Activated naive CD8-positive, alpha-beta T cell treated with anti-CD3 and anti-CD28 coated beads, Interleukin-2, amount 10 ng/mL, durations not matched to agents 7 days and 5 days (primary cell): ENCODE measurements at regions not wholly inside any gene's neighbourhood (a gene's known extent, or its start where the extent isn't known, plus 50 kb on each side); places are given as distances from the start of the nearest gene placed in this dataset.

ENCODE experiments used
- ATAC-seq: fragments of 150-1000 bp; cut with Tn5 transposase; one replicate; pipeline ENCODE4 v1.10.0; 2021; ENCODE audit warnings: low read depth, moderate library complexity
- POLR2A ChIA-PET: fragments of 350-600 bp; sonication (Branson Sonifier 250); formaldehyde crosslinking; loops from one replicate; lab custom pipeline; 2021; ENCODE audit warnings: antibody characterized with exemption; lab: Charles Lee
- DNase-seq: peaks from one replicate; pipeline ENCODE4 v3.0.0; 2021
- H3K27ac Mint-ChIP-seq: one replicate; pipeline ENCODE4 v1.8.0; 2022; ENCODE audit warnings: mild to moderate bottlenecking, mixed read lengths
- H3K27me3 Mint-ChIP-seq: one replicate; pipeline ENCODE4 v1.8.0; 2022; ENCODE audit warnings: mild to moderate bottlenecking, moderate library complexity, mixed read lengths
- H3K36me3 Mint-ChIP-seq: one replicate; pipeline ENCODE4 v1.8.0; 2021; ENCODE audit warnings: mild to moderate bottlenecking, mixed read lengths
- H3K4me1 Mint-ChIP-seq: one replicate; pipeline ENCODE4 v1.8.0; 2021; ENCODE audit warnings: mixed read lengths
- H3K4me3 Mint-ChIP-seq: one replicate; pipeline ENCODE4 v1.8.0; 2022; ENCODE audit warnings: mild to moderate bottlenecking, moderate library complexity, mixed read lengths
- H3K9me3 Mint-ChIP-seq: one replicate; pipeline ENCODE4 v1.8.0; 2021; ENCODE audit warnings: mixed read lengths

DNA sequence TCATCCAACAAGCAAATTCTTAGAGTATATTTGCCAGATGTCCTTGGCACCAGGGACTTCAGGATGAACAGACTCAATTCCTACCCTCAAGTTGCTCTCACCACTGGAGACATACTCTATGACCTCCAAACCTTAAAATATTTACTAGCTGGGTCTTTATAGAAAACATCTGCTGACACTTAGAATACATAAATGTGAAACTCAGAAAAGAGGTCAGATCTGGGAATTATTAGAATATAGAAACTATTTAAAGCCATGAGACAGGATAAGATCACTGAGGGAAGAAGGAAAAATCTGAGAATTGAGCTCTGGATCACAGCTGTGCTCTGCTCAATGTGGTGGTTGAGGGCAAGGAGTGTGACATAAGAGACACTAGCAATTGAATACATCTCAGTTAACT lies 695.4 kb upstream of the UBE2E2 start:
- POLR2A ChIA-PET = no interaction called here
- no peaks in the 10 kb centered on the region for H3K4me1 Mint-ChIP-seq
- ATAC-seq = no peak

DNA sequence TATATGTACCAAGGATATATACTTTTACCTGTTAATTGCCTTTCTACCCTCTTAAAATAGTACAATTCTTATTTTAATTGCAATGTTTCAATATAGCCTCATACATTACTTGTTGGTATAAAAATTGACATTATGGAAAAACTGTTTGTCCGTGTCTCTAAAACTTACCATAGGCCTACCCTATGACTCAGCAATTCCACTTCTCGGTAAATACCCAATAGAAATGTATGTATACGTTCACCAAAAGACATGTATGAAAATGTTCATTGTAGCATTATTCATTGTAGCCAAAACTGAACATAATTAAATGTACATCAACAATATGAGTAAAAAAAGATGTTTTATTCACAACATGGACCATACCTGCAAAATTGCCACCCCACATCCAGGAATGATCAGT lies 679.2 kb upstream of the UBE2E2 start:
- Mint-ChIP-seq H3K4me3 (no peak overlapping the region), H3K9me3 (peaks cover 2% of the 10 kb centered on the region), H3K36me3 (no peaks in the 10 kb centered on the region), H3K27ac (no peak overlapping the region), H3K4me1 (no peaks in the 10 kb centered on the region), H3K27me3 (no peaks in the 10 kb centered on the region)
- POLR2A ChIA-PET = no interaction called here
- ATAC-seq (no peak), DNase-seq (no peak)

More for the DNA sequence above, 695.4 kb upstream of the UBE2E2 start:
- no peak overlapping the region for H3K4me3 Mint-ChIP-seq
- no peaks in the 10 kb centered on the region for H3K36me3 Mint-ChIP-seq
- no peaks in the 10 kb centered on the region for H3K27me3 Mint-ChIP-seq
- peaks cover 2% of the 10 kb centered on the region for H3K9me3 Mint-ChIP-seq
- no peak overlapping the region for H3K27ac Mint-ChIP-seq
- DNase-seq = no peak

DNA sequence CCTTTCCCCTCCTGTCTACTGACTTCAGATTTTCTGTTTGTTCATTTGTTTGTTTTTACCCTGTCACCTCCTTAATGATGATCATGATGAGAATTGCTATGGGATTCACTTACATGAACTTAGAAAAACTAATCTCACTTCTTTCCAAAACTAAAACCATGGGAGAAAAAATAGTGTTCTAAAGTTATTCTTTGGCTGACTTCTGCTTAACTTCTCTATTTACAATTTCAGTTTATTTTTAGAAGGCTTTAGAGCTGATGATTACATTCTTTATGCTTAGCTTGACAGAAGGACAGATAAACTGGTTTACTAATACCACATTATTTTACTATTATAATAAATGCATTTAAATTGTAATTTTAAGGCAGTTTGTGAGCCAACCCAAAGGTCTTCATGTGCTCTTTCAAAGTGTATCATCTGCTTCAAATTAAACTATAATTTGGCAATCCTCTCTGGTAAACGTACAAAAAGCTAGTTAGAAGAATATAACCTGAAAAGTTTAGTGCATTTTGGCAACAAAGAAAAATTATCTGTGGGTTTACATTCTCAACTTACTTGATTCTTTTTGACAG lies 676.8 kb upstream of the UBE2E2 start:
- peaks cover 3% of the 10 kb centered on the region for H3K9me3 Mint-ChIP-seq
- DNase-seq (no peak), ATAC-seq (no peak)
- H3K27ac Mint-ChIP-seq = no peak overlapping the region
- no peaks in the 10 kb centered on the region for H3K27me3 Mint-ChIP-seq
- H3K4me1 Mint-ChIP-seq = no peaks in the 10 kb centered on the region
- POLR2A ChIA-PET = no interaction called here
- no peaks in the 10 kb centered on the region for H3K36me3 Mint-ChIP-seq
- H3K4me3 Mint-ChIP-seq = no peak overlapping the region

DNA sequence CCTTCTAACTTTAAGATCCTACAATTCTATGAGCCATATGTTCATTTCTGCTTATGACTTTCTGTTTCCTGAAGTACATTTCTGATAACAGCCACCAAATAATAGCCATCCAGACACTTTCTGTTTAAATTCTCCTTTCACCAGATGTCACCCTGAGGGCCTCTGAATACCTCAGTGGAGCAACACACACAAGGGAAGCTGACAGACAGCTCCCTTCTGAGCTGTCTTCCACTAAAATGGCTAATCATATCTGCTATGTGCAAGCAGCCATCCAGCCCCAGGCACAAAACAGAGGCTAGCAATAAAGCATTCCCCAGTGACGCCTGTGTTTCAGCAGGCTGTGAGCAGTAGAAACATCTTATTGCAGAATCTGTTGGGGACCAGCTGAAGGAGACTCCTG lies 666.6 kb upstream of the UBE2E2 start:
- POLR2A ChIA-PET = no interaction called here
- no peaks in the 10 kb centered on the region for H3K27me3 Mint-ChIP-seq
- no peak overlapping the region for H3K27ac Mint-ChIP-seq
- ATAC-seq (no peak), DNase-seq (no peak)
- no peaks in the 10 kb centered on the region for H3K9me3 Mint-ChIP-seq
- no peaks in the 10 kb centered on the region for H3K36me3 Mint-ChIP-seq
- H3K4me1 Mint-ChIP-seq = no peaks in the 10 kb centered on the region
- H3K4me3 Mint-ChIP-seq = no peak overlapping the region

DNA sequence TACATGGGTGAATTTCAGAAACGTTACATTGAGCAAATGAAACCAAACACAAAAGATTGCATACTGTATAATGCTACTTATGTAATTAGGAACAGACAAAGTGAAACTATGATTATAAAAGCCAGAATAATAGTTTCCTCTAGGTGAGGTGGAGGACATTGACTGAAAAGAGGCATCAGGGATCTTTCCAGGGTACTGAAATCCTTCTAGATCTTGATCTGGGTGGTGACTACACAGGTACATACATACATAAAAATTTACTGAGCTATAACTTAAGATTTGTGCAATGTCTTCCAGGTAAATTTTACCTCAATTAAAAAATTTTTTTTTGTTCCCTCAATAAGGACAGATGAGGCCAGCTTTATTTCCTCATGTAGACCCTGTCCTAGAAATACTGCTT lies 665.6 kb upstream of the UBE2E2 start:
- ATAC-seq = no peak
- no peaks in the 10 kb centered on the region for H3K36me3 Mint-ChIP-seq

DNA sequence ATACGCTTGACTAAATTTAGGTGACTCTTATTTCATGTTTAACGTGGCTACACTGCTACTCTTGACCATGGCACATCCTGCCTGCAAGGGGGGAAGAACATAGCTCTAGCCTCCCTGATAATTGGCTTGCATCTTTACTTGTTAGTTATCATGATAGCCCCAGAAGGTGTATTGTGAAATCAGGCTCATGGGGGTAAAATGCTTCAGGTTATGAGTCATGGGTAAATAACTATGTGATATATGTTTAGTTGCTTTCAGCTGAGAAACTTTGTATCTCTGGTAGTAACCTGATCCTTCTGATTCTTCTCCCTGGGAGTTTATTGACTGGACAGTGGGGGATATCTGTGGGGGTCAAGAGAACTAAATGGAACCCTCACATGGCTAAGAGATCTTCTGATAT lies 660.8 kb upstream of the UBE2E2 start:
- no peak for DNase-seq
- peaks cover 3% of the 10 kb centered on the region for H3K9me3 Mint-ChIP-seq
- no peaks in the 10 kb centered on the region for H3K4me1 Mint-ChIP-seq
- no peak for ATAC-seq
- POLR2A ChIA-PET = no interaction called here
- no peaks in the 10 kb centered on the region for H3K27me3 Mint-ChIP-seq
- H3K36me3 Mint-ChIP-seq = no peaks in the 10 kb centered on the region
- no peak overlapping the region for H3K4me3 Mint-ChIP-seq
- H3K27ac Mint-ChIP-seq = no peak overlapping the region

More for the DNA sequence above, 665.6 kb upstream of the UBE2E2 start:
- Mint-ChIP-seq H3K9me3 (peaks cover 3% of the 10 kb centered on the region), H3K27me3 (no peaks in the 10 kb centered on the region), H3K4me1 (no peaks in the 10 kb centered on the region), H3K4me3 (no peak overlapping the region), H3K27ac (no peak overlapping the region)
- POLR2A ChIA-PET = no interaction called here
- no peak for DNase-seq

DNA sequence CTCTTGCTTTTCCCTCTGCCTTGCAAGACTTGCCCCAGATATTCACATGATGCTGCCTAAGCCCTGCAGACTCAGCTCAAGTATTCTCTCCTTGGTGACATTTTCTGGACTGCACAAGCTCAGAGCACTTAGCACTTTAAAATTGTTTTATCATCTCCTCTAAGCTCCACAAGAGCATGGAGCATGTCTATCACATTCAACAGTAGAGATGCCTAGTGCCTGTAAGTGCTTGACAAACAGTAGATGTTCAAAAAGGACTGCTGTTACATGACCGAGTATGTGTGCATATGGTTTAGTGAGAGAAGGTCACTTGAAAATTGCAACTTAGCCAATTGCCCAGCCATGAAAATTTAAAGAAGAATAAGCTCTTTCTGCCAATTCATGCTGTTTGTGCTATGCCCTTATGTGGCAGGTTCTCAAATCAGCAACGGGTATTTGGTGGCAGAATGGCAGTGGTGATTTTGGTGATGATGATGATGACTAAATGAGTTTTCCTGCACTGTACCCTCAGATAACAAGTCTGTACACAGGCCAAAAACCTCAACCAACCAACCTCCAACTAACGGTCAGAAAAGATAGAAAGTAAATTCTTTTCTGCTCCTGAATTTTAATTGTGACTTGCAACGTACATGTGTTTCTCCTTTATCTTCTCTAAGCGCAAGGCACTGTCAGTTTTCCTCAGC lies 647.2 kb upstream of the UBE2E2 start:
- peaks cover 4% of the 10 kb centered on the region for H3K9me3 Mint-ChIP-seq
- no peaks in the 10 kb centered on the region for H3K36me3 Mint-ChIP-seq
- no peak overlapping the region for H3K27ac Mint-ChIP-seq
- no peak for DNase-seq
- H3K27me3 Mint-ChIP-seq = peaks cover 4% of the 10 kb centered on the region
- POLR2A ChIA-PET = no interaction called here
- no peak overlapping the region for H3K4me3 Mint-ChIP-seq
- no peaks in the 10 kb centered on the region for H3K4me1 Mint-ChIP-seq
- no peak for ATAC-seq

DNA sequence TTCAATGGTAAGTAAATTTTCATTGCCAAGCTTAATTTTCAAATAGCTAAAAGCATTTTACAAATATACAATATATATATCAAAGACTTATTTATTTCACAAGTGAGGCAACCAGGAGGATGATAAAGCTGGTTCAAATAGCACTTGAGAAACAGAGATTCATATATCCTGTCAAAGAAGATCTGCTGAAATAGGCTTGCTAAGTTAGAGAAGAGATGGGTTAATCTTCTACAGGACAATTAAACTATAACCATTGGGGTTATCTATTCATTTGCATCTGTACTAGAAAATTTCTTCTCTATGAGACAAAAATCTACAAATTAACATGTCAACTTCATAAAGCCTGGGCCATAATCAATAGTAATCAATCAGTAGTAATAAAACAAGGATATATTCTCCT lies 637.7 kb upstream of the UBE2E2 start:
- Mint-ChIP-seq H3K27ac (no peak overlapping the region), H3K36me3 (no peaks in the 10 kb centered on the region), H3K27me3 (no peaks in the 10 kb centered on the region), H3K4me1 (no peaks in the 10 kb centered on the region), H3K9me3 (no peaks in the 10 kb centered on the region), H3K4me3 (no peak overlapping the region)
- DNase-seq = no peak
- POLR2A ChIA-PET = no interaction called here
- no peak for ATAC-seq

DNA sequence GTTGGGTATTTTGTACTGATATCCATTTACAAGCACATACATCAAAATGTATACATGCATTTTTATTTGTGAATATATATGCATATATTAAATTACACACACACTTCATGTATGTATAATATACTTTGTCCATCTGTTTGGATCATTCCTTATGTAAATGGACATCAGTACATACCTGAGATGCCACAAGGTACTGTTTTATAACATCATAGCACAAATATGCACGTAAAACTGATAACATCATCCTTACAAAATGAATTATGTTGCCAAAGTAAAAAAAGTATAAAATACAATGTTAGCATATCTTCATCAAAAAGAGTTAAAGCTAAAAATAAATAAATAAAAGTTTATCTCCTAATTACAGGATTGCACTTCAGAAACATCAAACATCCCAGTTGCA lies 634.8 kb upstream of the UBE2E2 start:
- ATAC-seq (no peak), DNase-seq (no peak)
- no peaks in the 10 kb centered on the region for H3K36me3 Mint-ChIP-seq
- H3K4me1 Mint-ChIP-seq = no peaks in the 10 kb centered on the region
- no peaks in the 10 kb centered on the region for H3K9me3 Mint-ChIP-seq
- no peak overlapping the region for H3K4me3 Mint-ChIP-seq
- no peak overlapping the region for H3K27ac Mint-ChIP-seq
- POLR2A ChIA-PET = no interaction called here
- no peaks in the 10 kb centered on the region for H3K27me3 Mint-ChIP-seq

DNA sequence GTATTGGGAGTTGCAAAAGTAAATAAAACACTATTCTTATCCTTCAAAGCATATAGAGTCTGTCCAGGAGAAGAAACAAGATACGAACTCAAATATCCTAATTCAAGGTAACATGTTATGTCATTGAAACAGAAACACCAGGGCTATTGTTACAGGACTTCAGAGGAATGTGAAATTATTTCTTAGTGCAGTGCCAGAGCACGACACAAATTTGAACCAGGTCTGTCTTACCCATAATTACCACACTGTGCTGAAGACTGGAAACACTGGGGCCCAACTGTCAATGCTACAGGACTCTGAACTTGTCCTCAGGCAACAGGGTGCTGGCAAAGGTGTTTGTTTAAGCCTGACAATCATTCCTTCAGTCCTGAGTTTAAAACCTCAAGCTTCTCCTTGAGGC lies 633.6 kb upstream of the UBE2E2 start:
- Mint-ChIP-seq H3K4me3 (no peak overlapping the region), H3K36me3 (no peaks in the 10 kb centered on the region), H3K9me3 (no peaks in the 10 kb centered on the region), H3K4me1 (no peaks in the 10 kb centered on the region), H3K27me3 (no peaks in the 10 kb centered on the region), H3K27ac (no peak overlapping the region)
- ATAC-seq = no peak
- POLR2A ChIA-PET = no interaction called here
- no peak for DNase-seq

DNA sequence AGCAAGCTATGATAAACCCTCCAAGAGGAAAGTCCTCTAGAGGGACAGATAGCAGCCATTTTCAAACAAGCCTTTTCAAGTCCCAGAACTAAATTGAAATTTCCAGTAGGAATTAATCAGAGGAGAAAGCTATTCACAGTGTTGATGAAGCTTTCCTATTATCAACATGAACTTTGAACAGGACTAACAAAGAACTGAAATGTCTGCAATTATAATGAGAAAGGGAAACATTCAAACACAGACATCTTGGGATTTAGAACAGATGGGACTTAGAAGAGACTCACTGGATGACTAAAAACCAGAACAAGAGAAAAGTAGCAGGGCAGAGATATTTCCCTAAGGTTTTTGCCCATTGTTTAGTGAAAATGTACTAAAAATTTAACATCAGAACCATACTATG lies 622.1 kb upstream of the UBE2E2 start:
- POLR2A ChIA-PET = no interaction called here
- Mint-ChIP-seq H3K27me3 (no peaks in the 10 kb centered on the region), H3K27ac (no peak overlapping the region), H3K9me3 (no peaks in the 10 kb centered on the region), H3K4me3 (no peak overlapping the region), H3K4me1 (no peaks in the 10 kb centered on the region), H3K36me3 (no peaks in the 10 kb centered on the region)
- DNase-seq (no peak), ATAC-seq (no peak)

DNA sequence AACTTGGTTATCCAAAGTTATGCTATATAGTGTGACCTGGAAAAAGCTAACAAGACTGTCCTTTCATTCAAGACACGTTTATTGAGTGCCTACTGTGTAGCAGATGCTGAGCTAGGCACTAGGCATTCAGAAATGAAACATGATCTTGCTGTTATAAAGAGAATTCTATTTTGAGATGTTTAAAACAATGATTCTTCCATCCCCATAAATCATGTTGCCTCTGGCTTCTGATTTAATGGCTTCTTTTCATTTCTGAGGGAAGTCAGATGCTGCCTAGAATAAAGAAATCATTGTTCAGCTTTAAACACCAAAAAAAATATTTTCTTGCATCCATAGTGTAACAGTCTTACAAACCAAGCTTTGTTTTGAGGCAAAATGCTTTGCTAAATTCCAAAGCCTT lies 620.9 kb upstream of the UBE2E2 start:
- POLR2A ChIA-PET = no interaction called here
- no peak for ATAC-seq

DNA sequence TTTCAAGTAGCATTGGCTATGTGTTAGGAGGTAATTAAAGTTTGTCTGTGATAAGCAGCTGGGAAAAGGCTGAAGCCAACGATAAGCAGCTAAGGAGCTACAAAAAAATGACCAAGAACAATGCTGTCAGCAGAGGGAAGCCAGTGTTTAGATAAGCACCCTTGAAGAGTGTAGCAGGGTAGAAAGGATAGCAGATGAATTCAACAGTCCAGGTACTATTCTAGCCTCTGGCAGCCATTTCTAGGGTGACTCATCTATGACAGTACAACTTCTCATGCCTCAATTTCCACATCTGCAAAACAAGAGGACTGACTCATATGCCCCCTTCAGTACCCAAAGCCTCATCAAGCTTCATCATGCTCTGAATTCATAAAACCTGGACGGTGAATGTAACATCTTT lies 617.6 kb upstream of the UBE2E2 start:
- H3K9me3 Mint-ChIP-seq = no peaks in the 10 kb centered on the region
- DNase-seq (no peak), ATAC-seq (no peak)
- POLR2A ChIA-PET = no interaction called here
- H3K4me3 Mint-ChIP-seq = no peak overlapping the region
- no peaks in the 10 kb centered on the region for H3K27me3 Mint-ChIP-seq
- H3K4me1 Mint-ChIP-seq = no peaks in the 10 kb centered on the region
- H3K36me3 Mint-ChIP-seq = no peaks in the 10 kb centered on the region
- no peak overlapping the region for H3K27ac Mint-ChIP-seq

More for the DNA sequence above, 620.9 kb upstream of the UBE2E2 start:
- Mint-ChIP-seq H3K27me3 (no peaks in the 10 kb centered on the region), H3K27ac (no peak overlapping the region), H3K4me1 (no peaks in the 10 kb centered on the region), H3K36me3 (no peaks in the 10 kb centered on the region), H3K4me3 (no peak overlapping the region), H3K9me3 (no peaks in the 10 kb centered on the region)
- no peak for DNase-seq

DNA sequence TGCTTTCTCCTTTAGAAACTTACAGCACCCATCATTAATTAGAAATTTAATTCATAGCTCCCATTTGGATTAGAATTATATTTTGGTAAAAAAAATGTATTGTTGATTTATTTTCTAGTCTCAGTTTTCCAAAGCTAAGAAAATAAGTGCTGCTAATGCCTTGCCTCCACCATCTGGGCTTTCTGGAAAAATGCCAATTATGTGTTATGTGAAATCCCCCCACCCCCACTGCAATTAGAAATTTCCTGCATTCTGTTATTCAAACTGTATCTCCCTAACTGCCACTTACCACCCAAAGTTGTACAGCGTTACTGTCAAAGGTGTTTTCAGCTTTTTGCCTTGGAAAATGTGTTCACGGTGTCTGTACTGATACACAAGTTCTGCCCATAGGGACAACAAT lies 617.2 kb upstream of the UBE2E2 start:
- ATAC-seq = no peak
- POLR2A ChIA-PET = no interaction called here
- H3K4me1 Mint-ChIP-seq = no peaks in the 10 kb centered on the region
- no peaks in the 10 kb centered on the region for H3K9me3 Mint-ChIP-seq
- H3K27me3 Mint-ChIP-seq = no peaks in the 10 kb centered on the region
- no peak for DNase-seq
- H3K36me3 Mint-ChIP-seq = no peaks in the 10 kb centered on the region
- H3K27ac Mint-ChIP-seq = no peak overlapping the region
- no peak overlapping the region for H3K4me3 Mint-ChIP-seq
